DMS114 treated with DMSO at 0.1 percent for 48 hours (cell line): ENCODE measurements at regions not wholly inside any gene's neighbourhood (a gene's known extent, or its start where the extent isn't known, plus 50 kb on each side); places are given as distances from the start of the nearest gene placed in this dataset.
"Not testable (repeated sequence)": the region's sequence is repeated elsewhere in the genome, so short reads cannot be mapped to it uniquely, and the experiment has no call there.

ENCODE experiments used
- DNase-seq: peaks from one replicate; lab custom pipeline; 2025; ENCODE audit not compliant: unreplicated experiment; lab: John Stamatoyannopoulos, UW

GRCh38 chrX:36642052-36642451, 366.1 kb upstream of the FAM47C start:
- no peak for DNase-seq

- DNase-seq: no peak
Observed at GRCh38 chrX:36650622-36651021, 357.5 kb upstream of the FAM47C start.

GRCh38 chrX:36683507-36683906, 324.7 kb upstream of the FAM47C start:
- no peak for DNase-seq

GRCh38 chrX:36684053-36684452, 324.1 kb upstream of the FAM47C start:
- DNase-seq: no peak

GRCh38 chrX:36721990-36722389, 286.2 kb upstream of the FAM47C start:
- no peak for DNase-seq

- DNase-seq: no peak
Observed at GRCh38 chrX:36753602-36754001, 254.6 kb upstream of the FAM47C start.

- no peak for DNase-seq
Observed at GRCh38 chrX:36787752-36788151, 220.4 kb upstream of the FAM47C start.

GRCh38 chrX:36803151-36803550, 205.0 kb upstream of the FAM47C start:
- no peak for DNase-seq

- no peak for DNase-seq
Observed at GRCh38 chrX:36804066-36804465, 204.1 kb upstream of the FAM47C start.

GRCh38 chrX:36844857-36845256, 163.3 kb upstream of the FAM47C start:
- DNase-seq: no peak

GRCh38 chrX:36847496-36847895, 160.7 kb upstream of the FAM47C start:
- DNase-seq: no peak

- no peak for DNase-seq
Observed at GRCh38 chrX:36849407-36849806, 158.8 kb upstream of the FAM47C start.

GRCh38 chrX:36856849-36857248, 151.3 kb upstream of the FAM47C start:
- no peak for DNase-seq

- DNase-seq: no peak
Observed at GRCh38 chrX:36859231-36859630, 148.9 kb upstream of the FAM47C start.

GRCh38 chrX:36861601-36862000, 146.6 kb upstream of the FAM47C start:
- DNase-seq: no peak

- DNase-seq: peak; percentile 6
Observed at GRCh38 chrX:36867143-36867542, 141.0 kb upstream of the FAM47C start.

- DNase-seq: no peak
Observed at GRCh38 chrX:36868592-36868991, 139.6 kb upstream of the FAM47C start.

- no peak for DNase-seq
Observed at GRCh38 chrX:36869457-36869856, 138.7 kb upstream of the FAM47C start.

- no peak for DNase-seq
Observed at GRCh38 chrX:36897690-36898089, 110.5 kb upstream of the FAM47C start.

GRCh38 chrX:36898301-36898700, 109.9 kb upstream of the FAM47C start:
- DNase-seq: peak; percentile 32

- not testable (repeated sequence) for DNase-seq
Observed at GRCh38 chrX:36904561-36904960, 103.6 kb upstream of the FAM47C start.

GRCh38 chrX:36908801-36909675, 99.1 kb upstream of the FAM47C start:
- peak; percentile 26 for DNase-seq

GRCh38 chrX:36909676-36910030, 98.5 kb upstream of the FAM47C start:
- no peak for DNase-seq
